SK-N-MC (cell line): ENCODE measurements at regions not wholly inside any gene's neighbourhood (a gene's known extent, or its start where the extent isn't known, plus 50 kb on each side); places are given as distances from the start of the nearest gene placed in this dataset.
A peak's percentile ranks its signal among the peaks of the same experiment; 100 is the strongest.

Experiments used
- DNase-seq: peaks from one replicate; pipeline ENCODE4 v3.0.0-alpha.2; 2011; ENCODE audit warnings: low read depth, low spot score
- H3K27ac ChIP-seq: fragments of 200-600 bp; sonication (generic); 2 replicates; pipeline ENCODE4 v1.5.1; 2016; ENCODE audit warnings: mixed run types
- H3K36me3 ChIP-seq: fragments of 200-600 bp; sonication (generic); 2 replicates; pipeline ENCODE4 v1.6.1; 2017; ENCODE audit warnings: antibody characterized with exemption, low read length, mixed read lengths; ENCODE audit not compliant: insufficient read depth
- H3K4me3 ChIP-seq: fragments of 200-600 bp; sonication (generic); 2 replicates; pipeline ENCODE4 v1.5.1; 2016
- H3K9ac ChIP-seq: fragments of 200-600 bp; sonication (generic); 2 replicates; pipeline ENCODE4 v1.8.0; 2017; ENCODE audit warnings: mixed run types, mixed read lengths; ENCODE audit not compliant: insufficient read length
- H3K9me3 ChIP-seq: fragments of 200-600 bp; sonication (generic); 2 replicates; pipeline ENCODE4 v1.6.1; 2017; ENCODE audit warnings: low read depth, mild to moderate bottlenecking, antibody characterized with exemption, low read length, moderate library complexity, mixed read lengths
- EZH2 ChIP-seq: fragments of 200-600 bp; sonication (generic); IDR thresholded peaks from one replicate; pipeline ENCODE4 v1.6.1; 2017; ENCODE audit warnings: antibody characterized with exemption
- FOXP2 ChIP-seq: optimal IDR thresholded peaks from 2 replicates; pipeline ENCODE3; 2011; ENCODE audit warnings: mild to moderate bottlenecking, moderate library complexity; ENCODE audit not compliant: insufficient read depth; ENCODE audit errors: extremely low read length, control extremely low read depth
- POLR2AphosphoS5 ChIP-seq: IDR thresholded peaks from 2 replicates; pipeline ENCODE4 v1.6.1; 2012; ENCODE audit warnings: mild to moderate bottlenecking, low read depth, low read length, borderline replicate concordance

- DNase-seq: no peak
- Histone ChIP-seq H3K36me3 (no peaks in the 10 kb centered on the region), H3K9ac (no peak overlapping the region), H3K27ac (no peak overlapping the region), H3K9me3 (no peaks in the 10 kb centered on the region), H3K4me3 (no peak overlapping the region)
- TF ChIP-seq EZH2: no peak
- TF ChIP-seq POLR2AphosphoS5: no peak
- TF ChIP-seq FOXP2: no peak
These were observed 170.2 kb upstream of the POU5F2 start for GRCh38 chr5:93911609-93912008.

GRCh38 chr5:93909356-93909755 lies 168.0 kb upstream of the POU5F2 start:
- TF ChIP-seq EZH2: no peak
- no peak for TF ChIP-seq POLR2AphosphoS5
- no peak for TF ChIP-seq FOXP2

GRCh38 chr5:93904917-93905316 lies 163.5 kb upstream of the POU5F2 start:
- Histone ChIP-seq H3K9ac (no peak overlapping the region), H3K9me3 (no peaks in the 10 kb centered on the region), H3K4me3 (no peak overlapping the region), H3K27ac (no peak overlapping the region), H3K36me3 (no peaks in the 10 kb centered on the region)
- no peak for TF ChIP-seq POLR2AphosphoS5
- no peak for TF ChIP-seq EZH2
- TF ChIP-seq FOXP2: no peak
- no peak for DNase-seq

More at GRCh38 chr5:93909356-93909755, 168.0 kb upstream of the POU5F2 start:
- Histone ChIP-seq H3K27ac (no peak overlapping the region), H3K36me3 (no peaks in the 10 kb centered on the region), H3K9ac (no peak overlapping the region), H3K9me3 (no peaks in the 10 kb centered on the region), H3K4me3 (no peak overlapping the region)
- no peak for DNase-seq

GRCh38 chr5:93902288-93902687 lies 160.9 kb upstream of the POU5F2 start:
- Histone ChIP-seq H3K9me3 (no peaks in the 10 kb centered on the region), H3K4me3 (no peak overlapping the region), H3K36me3 (no peaks in the 10 kb centered on the region), H3K27ac (no peak overlapping the region), H3K9ac (no peak overlapping the region)
- no peak for TF ChIP-seq EZH2
- no peak for TF ChIP-seq FOXP2
- TF ChIP-seq POLR2AphosphoS5: no peak
- no peak for DNase-seq

GRCh38 chr5:93899026-93899600 lies 157.7 kb upstream of the POU5F2 start:
- no peaks in the 10 kb centered on the region for H3K9me3 ChIP-seq
- H3K4me3 ChIP-seq: no peak overlapping the region
- TF ChIP-seq FOXP2: no peak
- no peak for TF ChIP-seq EZH2
- no peak for TF ChIP-seq POLR2AphosphoS5
- H3K27ac ChIP-seq: no peak overlapping the region
- no peak overlapping the region for H3K9ac ChIP-seq
- no peak for DNase-seq
- no peaks in the 10 kb centered on the region for H3K36me3 ChIP-seq

GRCh38 chr5:93894601-93895354 lies 153.4 kb upstream of the POU5F2 start:
- Histone ChIP-seq H3K4me3 (no peak overlapping the region), H3K9ac (no peak overlapping the region), H3K27ac (no peak overlapping the region), H3K9me3 (no peaks in the 10 kb centered on the region), H3K36me3 (no peaks in the 10 kb centered on the region)
- no peak for DNase-seq
- TF ChIP-seq POLR2AphosphoS5: no peak
- TF ChIP-seq FOXP2: no peak
- TF ChIP-seq EZH2: no peak

GRCh38 chr5:93893075-93893474 lies 151.7 kb upstream of the POU5F2 start:
- TF ChIP-seq FOXP2 (no peak), POLR2AphosphoS5 (no peak), EZH2 (no peak)
- DNase-seq: no peak
- H3K9ac ChIP-seq: no peak overlapping the region
- no peaks in the 10 kb centered on the region for H3K9me3 ChIP-seq
- no peaks in the 10 kb centered on the region for H3K36me3 ChIP-seq
- peak overlapping the region; percentile 20; the same call in 1 of the 2 replicates for H3K4me3 ChIP-seq
- peak overlapping the region; percentile 73 for H3K27ac ChIP-seq

- Histone ChIP-seq H3K27ac (peak overlapping the region; percentile 73), H3K36me3 (no peaks in the 10 kb centered on the region), H3K4me3 (peak overlapping the region; percentile 20; the same call in 1 of the 2 replicates), H3K9ac (no peak overlapping the region), H3K9me3 (no peaks in the 10 kb centered on the region)
- no peak for DNase-seq
- TF ChIP-seq FOXP2 (no peak), POLR2AphosphoS5 (no peak), EZH2 (no peak)
These were observed 151.1 kb upstream of the POU5F2 start for GRCh38 chr5:93892481-93892880.
